Karpas-422 (cell line): ENCODE measurements at regions not wholly inside any gene's neighbourhood (a gene's known extent, or its start where the extent isn't known, plus 50 kb on each side); places are given as distances from the start of the nearest gene placed in this dataset.

Source experiments
- DNase-seq: peaks from one replicate; pipeline ENCODE4 v3.0.0-alpha.2; 2015
- H2AFZ ChIP-seq: fragments of 200-600 bp; sonication (generic); 2 replicates; pipeline ENCODE4 v1.6.1; 2014; ENCODE audit warnings: antibody characterized with exemption, low read length, mixed read lengths
- H3K27ac ChIP-seq: fragments of 200-600 bp; sonication (generic); 2 replicates; pipeline ENCODE4 v1.5.1; 2014; ENCODE audit warnings: mild to moderate bottlenecking, low read length, moderate library complexity
- H3K27me3 ChIP-seq: fragments of 200-600 bp; sonication (generic); 2 replicates; pipeline ENCODE4 v1.6.1; 2014; ENCODE audit warnings: low read length, mixed read lengths
- H3K36me3 ChIP-seq: fragments of 200-600 bp; sonication (generic); 2 replicates; pipeline ENCODE4 v1.6.1; 2014; ENCODE audit warnings: low read length, mixed read lengths; ENCODE audit not compliant: insufficient read depth
- H3K4me1 ChIP-seq: fragments of 200-600 bp; sonication (generic); 2 replicates; pipeline ENCODE4 v1.6.1; 2014; ENCODE audit warnings: mild to moderate bottlenecking, low read length, mixed read lengths
- H3K4me2 ChIP-seq: fragments of 200-600 bp; sonication (generic); 2 replicates; pipeline ENCODE4 v1.6.1; 2014; ENCODE audit warnings: low read length, low read depth, mild to moderate bottlenecking; ENCODE audit not compliant: poor library complexity, severe bottlenecking
- H3K4me3 ChIP-seq: fragments of 200-600 bp; sonication (generic); 2 replicates; pipeline ENCODE4 v1.5.1; 2014; ENCODE audit warnings: mild to moderate bottlenecking, antibody characterized with exemption, low read length, mixed read lengths
- H3K79me2 ChIP-seq: fragments of 200-600 bp; sonication (generic); 2 replicates; pipeline ENCODE4 v1.6.1; 2014; ENCODE audit warnings: mild to moderate bottlenecking, low read length, mixed read lengths
- H3K9ac ChIP-seq: fragments of 200-600 bp; sonication (generic); 2 replicates; pipeline ENCODE4 v1.6.0; 2014; ENCODE audit warnings: low read length
- H3K9me2 ChIP-seq: fragments of 200-600 bp; sonication (generic), shearing (Covaris generic); replicated peaks from 2 replicates; pipeline ENCODE4 v1.6.0; 2014; ENCODE audit warnings: mild to moderate bottlenecking, low read length, moderate library complexity; ENCODE audit not compliant: insufficient read depth
- H3K9me3 ChIP-seq: fragments of 300-700, 200-600 bp; sonication (generic); 2 replicates; pipeline ENCODE4 v1.6.1; 2014; ENCODE audit warnings: low read length, mixed read lengths
- H4K20me1 ChIP-seq: fragments of 200-600 bp; sonication (generic); 2 replicates; pipeline ENCODE4 v1.6.1; 2014; ENCODE audit warnings: mild to moderate bottlenecking, antibody characterized with exemption, low read length, low read depth; ENCODE audit not compliant: insufficient read depth

GRCh38 chr6:8180327-8181159 is 78.2 kb upstream of the EEF1E1 start:
- Histone ChIP-seq H2AFZ (no peak overlapping the region), H3K4me3 (no peak overlapping the region), H3K79me2 (no peaks in the 10 kb centered on the region), H3K27me3 (no peaks in the 10 kb centered on the region), H3K9ac (no peak overlapping the region), H3K9me3 (no peaks in the 10 kb centered on the region), H3K4me2 (no peak overlapping the region), H3K36me3 (no peaks in the 10 kb centered on the region), H3K9me2 (no peaks in the 10 kb centered on the region), H3K4me1 (no peaks in the 10 kb centered on the region), H3K27ac (no peak overlapping the region), H4K20me1 (no peaks in the 10 kb centered on the region)
- DNase-seq: no peak

GRCh38 chr6:8177721-8178120 is 75.4 kb upstream of the EEF1E1 start:
- Histone ChIP-seq H2AFZ (no peak overlapping the region), H3K9ac (no peak overlapping the region), H3K9me3 (no peaks in the 10 kb centered on the region), H3K79me2 (no peaks in the 10 kb centered on the region), H3K27me3 (no peaks in the 10 kb centered on the region), H3K36me3 (no peaks in the 10 kb centered on the region), H4K20me1 (no peaks in the 10 kb centered on the region), H3K4me3 (no peak overlapping the region), H3K4me1 (no peaks in the 10 kb centered on the region), H3K4me2 (no peak overlapping the region), H3K27ac (no peak overlapping the region), H3K9me2 (no peaks in the 10 kb centered on the region)
- no peak for DNase-seq

- no peak overlapping the region for H3K27ac ChIP-seq
- no peaks in the 10 kb centered on the region for H3K9me3 ChIP-seq
- no peak overlapping the region for H2AFZ ChIP-seq
- no peaks in the 10 kb centered on the region for H3K4me1 ChIP-seq
- no peaks in the 10 kb centered on the region for H3K9me2 ChIP-seq
- H3K79me2 ChIP-seq: no peaks in the 10 kb centered on the region
- H4K20me1 ChIP-seq: no peaks in the 10 kb centered on the region
- no peak overlapping the region for H3K4me3 ChIP-seq
- H3K36me3 ChIP-seq: no peaks in the 10 kb centered on the region
- no peaks in the 10 kb centered on the region for H3K27me3 ChIP-seq
- no peak overlapping the region for H3K4me2 ChIP-seq
- H3K9ac ChIP-seq: no peak overlapping the region
- DNase-seq: no peak
Measured at GRCh38 chr6:8175046-8175777, 72.9 kb upstream of the EEF1E1 start.

- Histone ChIP-seq H4K20me1 (no peaks in the 10 kb centered on the region), H3K4me1 (no peaks in the 10 kb centered on the region), H3K9ac (no peak overlapping the region), H3K9me3 (no peaks in the 10 kb centered on the region), H2AFZ (no peak overlapping the region), H3K79me2 (no peaks in the 10 kb centered on the region), H3K9me2 (no peaks in the 10 kb centered on the region), H3K4me3 (no peak overlapping the region), H3K36me3 (no peaks in the 10 kb centered on the region), H3K27ac (no peak overlapping the region), H3K4me2 (no peak overlapping the region), H3K27me3 (no peaks in the 10 kb centered on the region)
- no peak for DNase-seq
Measured at GRCh38 chr6:8174571-8174970, 72.2 kb upstream of the EEF1E1 start.

- no peaks in the 10 kb centered on the region for H3K79me2 ChIP-seq
- H3K27ac ChIP-seq: no peak overlapping the region
- H3K36me3 ChIP-seq: no peaks in the 10 kb centered on the region
- no peaks in the 10 kb centered on the region for H3K27me3 ChIP-seq
- H4K20me1 ChIP-seq: no peaks in the 10 kb centered on the region
- no peak overlapping the region for H2AFZ ChIP-seq
- DNase-seq: no peak
- no peaks in the 10 kb centered on the region for H3K9me3 ChIP-seq
- H3K9ac ChIP-seq: no peak overlapping the region
- H3K9me2 ChIP-seq: no peaks in the 10 kb centered on the region
- no peaks in the 10 kb centered on the region for H3K4me1 ChIP-seq
- no peak overlapping the region for H3K4me3 ChIP-seq
- H3K4me2 ChIP-seq: no peak overlapping the region
Measured at GRCh38 chr6:8172530-8172929, 70.2 kb upstream of the EEF1E1 start.

- no peaks in the 10 kb centered on the region for H4K20me1 ChIP-seq
- H3K4me3 ChIP-seq: no peak overlapping the region
- H3K79me2 ChIP-seq: no peaks in the 10 kb centered on the region
- DNase-seq: no peak
- no peaks in the 10 kb centered on the region for H3K36me3 ChIP-seq
- no peaks in the 10 kb centered on the region for H3K4me1 ChIP-seq
- H2AFZ ChIP-seq: no peak overlapping the region
- H3K9me2 ChIP-seq: no peaks in the 10 kb centered on the region
- H3K27ac ChIP-seq: no peak overlapping the region
- no peak overlapping the region for H3K4me2 ChIP-seq
- H3K27me3 ChIP-seq: no peaks in the 10 kb centered on the region
- no peaks in the 10 kb centered on the region for H3K9me3 ChIP-seq
- H3K9ac ChIP-seq: no peak overlapping the region
Measured at GRCh38 chr6:8170754-8171153, 68.4 kb upstream of the EEF1E1 start.

GRCh38 chr6:8170245-8170644 is 67.9 kb upstream of the EEF1E1 start:
- no peak overlapping the region for H3K4me2 ChIP-seq
- no peaks in the 10 kb centered on the region for H3K9me2 ChIP-seq
- H3K9me3 ChIP-seq: no peaks in the 10 kb centered on the region
- no peak overlapping the region for H3K9ac ChIP-seq
- no peak overlapping the region for H3K4me3 ChIP-seq
- no peaks in the 10 kb centered on the region for H4K20me1 ChIP-seq
- no peak overlapping the region for H2AFZ ChIP-seq
- H3K79me2 ChIP-seq: no peaks in the 10 kb centered on the region
- H3K27me3 ChIP-seq: no peaks in the 10 kb centered on the region
- no peaks in the 10 kb centered on the region for H3K4me1 ChIP-seq
- no peaks in the 10 kb centered on the region for H3K36me3 ChIP-seq
- H3K27ac ChIP-seq: no peak overlapping the region
- no peak for DNase-seq

- DNase-seq: no peak
- Histone ChIP-seq H3K9me3 (no peaks in the 10 kb centered on the region), H3K36me3 (no peaks in the 10 kb centered on the region), H3K9me2 (no peaks in the 10 kb centered on the region), H3K4me3 (no peak overlapping the region), H3K27me3 (no peaks in the 10 kb centered on the region), H3K4me1 (no peaks in the 10 kb centered on the region), H3K79me2 (no peaks in the 10 kb centered on the region), H2AFZ (no peak overlapping the region), H3K9ac (no peak overlapping the region), H3K4me2 (no peak overlapping the region), H3K27ac (no peak overlapping the region), H4K20me1 (no peaks in the 10 kb centered on the region)
Measured at GRCh38 chr6:8166156-8166555, 63.8 kb upstream of the EEF1E1 start.
